GM18505 (cell line): ENCODE measurements at regions not wholly inside any gene's neighbourhood (a gene's known extent, or its start where the extent isn't known, plus 50 kb on each side); places are given as distances from the start of the nearest gene placed in this dataset.

ENCODE experiments used
- ATAC-seq: cut with Tn5 transposase; IDR thresholded peaks from one replicate; pipeline ENCODE4 v1.9.1; 2021; ENCODE audit not compliant: unreplicated experiment
- POLR2A ChIP-seq: IDR thresholded peaks from 4 replicates; pipeline ENCODE4 v1.6.1; 2011; ENCODE audit warnings: borderline replicate concordance; ENCODE audit not compliant: insufficient read depth, insufficient read length; ENCODE audit errors: extremely low read depth

GRCh38 chr3:56919797-56920195 lies 118.0 kb upstream of the ARHGEF3 start:
- ATAC-seq: no peak
- TF ChIP-seq POLR2A: no peak

- ATAC-seq: no peak
- no peak for TF ChIP-seq POLR2A
Measured at GRCh38 chr3:56919137-56919796, 117.5 kb upstream of the ARHGEF3 start.

- peak; percentile 55 for ATAC-seq
- no peak for TF ChIP-seq POLR2A
Measured at GRCh38 chr3:56918111-56918568, 116.4 kb upstream of the ARHGEF3 start.

- peak; percentile 53 for ATAC-seq
- TF ChIP-seq POLR2A: no peak
Measured at GRCh38 chr3:56917361-56918110, 115.8 kb upstream of the ARHGEF3 start.

- no peak for TF ChIP-seq POLR2A
- no peak for ATAC-seq
Measured at GRCh38 chr3:56916716-56917360, 115.1 kb upstream of the ARHGEF3 start.

- peak; percentile 60 for TF ChIP-seq POLR2A
- ATAC-seq: peak; percentile 39
Measured at GRCh38 chr3:56915966-56916586, 114.3 kb upstream of the ARHGEF3 start.

GRCh38 chr3:56914646-56915045 lies 112.9 kb upstream of the ARHGEF3 start:
- ATAC-seq: no peak
- no peak for TF ChIP-seq POLR2A

- TF ChIP-seq POLR2A: no peak
- no peak for ATAC-seq
Measured at GRCh38 chr3:56911363-56911762, 109.6 kb upstream of the ARHGEF3 start.

- TF ChIP-seq POLR2A: no peak
- ATAC-seq: no peak
Measured at GRCh38 chr3:56909349-56909748, 107.6 kb upstream of the ARHGEF3 start.

- TF ChIP-seq POLR2A: no peak
- no peak for ATAC-seq
Measured at GRCh38 chr3:56908004-56908403, 106.3 kb upstream of the ARHGEF3 start.

GRCh38 chr3:56904552-56905215 lies 102.9 kb upstream of the ARHGEF3 start:
- TF ChIP-seq POLR2A: no peak
- ATAC-seq: no peak

- ATAC-seq: no peak
- TF ChIP-seq POLR2A: no peak
Measured at GRCh38 chr3:56903231-56903782, 101.6 kb upstream of the ARHGEF3 start.
